NCI-H2196 (cell line): ENCODE measurements at regions not wholly inside any gene's neighbourhood (a gene's known extent, or its start where the extent isn't known, plus 50 kb on each side); places are given as distances from the start of the nearest gene placed in this dataset.

Source experiments
- DNase-seq: peaks from one replicate; lab custom pipeline; 2025; ENCODE audit not compliant: unreplicated experiment; lab: John Stamatoyannopoulos, UW

DNA sequence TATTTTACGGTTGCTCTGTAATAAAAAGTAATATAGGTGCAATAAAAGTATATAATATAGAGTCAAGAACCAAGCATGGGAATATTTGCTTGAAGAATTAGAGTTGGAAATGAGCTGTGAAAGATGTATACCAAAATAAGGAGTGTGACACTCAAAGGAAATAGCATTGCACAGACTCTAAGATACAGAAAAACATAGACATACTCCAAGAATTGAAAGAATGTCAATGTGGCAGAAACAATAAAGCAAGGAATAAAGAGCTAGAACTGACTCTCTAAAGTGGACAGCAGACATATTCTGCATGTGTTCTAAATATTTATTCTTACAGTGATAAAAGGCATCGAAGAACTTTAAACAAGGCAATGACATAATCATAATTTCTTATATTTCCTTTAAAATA lies 561.1 kb upstream of the SETBP1 start:
- DNase-seq, result no peak

- DNase-seq, result no peak
Observed at GRCh38 chr18:44123743-44124142, 556.9 kb upstream of the SETBP1 start.

DNA sequence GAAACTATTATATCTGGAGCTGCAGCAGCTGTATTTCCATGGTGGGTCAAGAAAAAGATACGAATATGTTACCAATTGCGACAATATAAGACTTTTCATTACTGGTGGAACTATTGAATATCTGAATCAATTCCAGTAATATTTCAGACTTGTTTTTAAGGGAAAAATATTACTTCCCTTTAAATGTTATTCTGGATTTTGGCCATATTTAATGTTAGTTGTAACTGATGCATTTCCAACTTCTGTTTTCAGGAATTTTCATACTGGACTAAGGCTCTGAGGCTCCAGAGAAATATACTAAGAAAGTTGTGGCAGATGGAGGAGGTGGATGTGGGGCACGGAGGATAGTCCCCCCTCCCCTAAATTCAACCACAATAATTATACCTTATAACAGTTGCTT lies 555.2 kb upstream of the SETBP1 start:
- DNase-seq, result no peak

DNA sequence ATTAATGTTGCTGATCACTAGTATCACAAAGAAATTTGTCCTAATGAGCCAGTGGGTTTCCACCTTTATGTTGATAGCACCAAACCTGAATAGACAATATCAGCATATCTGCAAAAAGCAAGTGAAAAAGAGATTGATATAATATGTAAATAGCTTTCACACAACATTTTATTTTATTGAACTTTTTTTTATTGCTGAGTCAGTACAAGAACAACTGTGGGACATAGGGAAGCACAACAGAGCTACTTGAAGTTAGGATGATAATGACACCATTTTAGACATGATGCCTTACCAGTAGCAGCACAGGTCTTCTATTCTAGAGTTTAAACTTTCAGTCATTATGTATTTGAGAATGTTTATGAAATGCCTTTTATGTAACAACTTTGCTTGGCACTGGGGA lies 554.1 kb upstream of the SETBP1 start:
- no peak for DNase-seq

DNA sequence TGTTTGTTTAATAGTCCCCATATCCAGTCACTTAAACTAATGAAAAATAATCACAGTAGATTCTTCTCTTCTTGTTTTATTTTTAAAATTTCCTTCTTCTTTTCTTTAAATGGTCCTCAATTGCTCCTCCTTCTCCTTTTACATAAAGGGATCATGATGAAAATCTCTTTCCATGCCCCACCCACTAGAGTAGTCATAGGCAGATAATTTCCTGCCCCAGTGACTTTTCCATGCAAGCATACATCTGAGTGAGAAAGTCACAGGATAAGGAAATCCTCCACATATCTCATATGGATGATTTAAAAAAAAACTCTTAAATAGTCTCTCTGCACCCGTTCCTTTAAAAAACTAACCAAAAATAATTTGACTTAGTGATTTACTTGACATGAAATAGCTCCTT lies 552.3 kb upstream of the SETBP1 start:
- DNase-seq, result no peak

GRCh38 chr18:44130376-44130942 lies 550.2 kb upstream of the SETBP1 start:
- peak; percentile 24 for DNase-seq

DNA sequence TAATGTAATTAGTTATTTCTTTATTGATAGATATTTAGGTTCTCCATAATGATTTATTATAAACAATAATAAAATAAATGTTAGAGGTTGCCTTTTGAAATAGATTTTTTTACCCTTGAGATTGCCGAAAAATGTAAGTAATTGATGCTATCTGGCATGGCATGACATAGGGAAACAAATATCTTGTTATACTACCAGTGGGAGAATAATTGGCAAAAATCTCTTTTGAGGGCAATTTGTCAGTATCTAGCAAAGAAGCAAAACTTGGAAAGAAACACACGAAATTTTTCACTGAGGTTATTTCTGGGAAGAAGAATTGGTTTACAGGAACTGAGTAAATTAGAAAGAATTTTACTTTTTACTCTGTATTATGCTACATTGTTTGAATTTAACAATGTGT lies 547.2 kb upstream of the SETBP1 start:
- no peak for DNase-seq

DNA sequence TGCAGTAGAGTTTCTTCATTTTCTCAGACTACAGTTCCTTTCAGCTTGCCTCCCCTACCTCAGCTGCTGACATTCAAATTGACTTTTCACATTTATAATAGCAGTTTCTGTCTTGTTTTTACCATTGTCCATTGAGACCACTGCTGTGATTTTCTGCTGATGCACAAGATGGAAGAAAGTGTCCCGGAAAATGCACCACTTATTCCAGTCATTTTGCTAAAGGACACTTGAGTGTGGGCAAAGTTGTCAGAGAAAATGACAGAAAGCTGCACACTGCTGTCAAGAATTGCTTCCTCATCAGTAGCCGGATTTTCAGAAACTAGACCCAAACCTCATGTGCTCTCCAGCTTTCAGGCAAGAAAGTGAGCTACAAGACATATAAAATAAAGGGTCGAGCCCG lies 546.2 kb upstream of the SETBP1 start:
- DNase-seq, result no peak

GRCh38 chr18:44135741-44136140 lies 544.9 kb upstream of the SETBP1 start:
- DNase-seq, result no peak

- no peak for DNase-seq
Observed at GRCh38 chr18:44136326-44136725, 544.4 kb upstream of the SETBP1 start.

GRCh38 chr18:44143072-44143471 lies 537.6 kb upstream of the SETBP1 start:
- no peak for DNase-seq

DNA sequence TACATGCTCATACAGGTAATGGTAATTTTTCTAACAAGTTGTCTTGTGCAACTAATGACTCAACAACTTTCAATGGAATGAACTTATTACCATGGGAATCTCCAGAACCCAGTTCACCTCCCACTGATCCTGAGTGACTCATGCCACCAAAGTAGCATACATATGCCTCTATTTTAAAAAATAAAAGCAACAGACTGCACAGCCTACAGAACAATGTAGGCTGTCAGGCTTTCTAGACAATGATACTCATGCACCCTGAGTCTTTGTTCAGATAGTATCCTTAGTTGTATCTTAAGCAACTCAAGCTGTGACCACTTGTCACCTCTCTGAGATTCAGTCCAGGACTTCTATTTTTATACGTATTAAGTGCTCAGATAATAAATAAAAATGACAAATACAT lies 531.0 kb upstream of the SETBP1 start:
- no peak for DNase-seq

DNA sequence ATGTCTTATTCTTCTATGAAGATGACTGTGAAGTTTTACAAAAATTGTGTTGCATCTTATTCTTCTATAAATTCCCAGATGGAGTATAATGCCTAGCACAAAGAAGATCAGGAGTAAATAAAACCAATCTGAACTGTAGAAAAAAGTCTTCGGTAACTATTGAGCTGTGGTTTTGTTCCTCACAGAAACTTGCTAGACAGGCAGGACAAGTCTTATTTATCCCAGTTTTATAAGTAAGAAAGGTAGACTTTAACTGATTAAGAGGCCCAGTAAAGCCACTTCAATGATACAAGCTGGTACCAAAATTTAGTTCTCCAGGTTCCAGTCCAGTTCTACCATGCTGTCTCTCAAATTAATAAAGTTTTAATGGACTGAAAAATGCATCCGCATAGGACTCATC lies 526.7 kb upstream of the SETBP1 start:
- no peak for DNase-seq

GRCh38 chr18:44156126-44156525 lies 524.6 kb upstream of the SETBP1 start:
- no peak for DNase-seq

GRCh38 chr18:44156776-44157335 lies 523.8 kb upstream of the SETBP1 start:
- no peak for DNase-seq

GRCh38 chr18:44170208-44170880 lies 510.3 kb upstream of the SETBP1 start:
- DNase-seq, result no peak

- no peak for DNase-seq
Observed at GRCh38 chr18:44171301-44171700, 509.4 kb upstream of the SETBP1 start.

GRCh38 chr18:44175891-44176290 lies 504.8 kb upstream of the SETBP1 start:
- no peak for DNase-seq

GRCh38 chr18:44178476-44178875 lies 502.2 kb upstream of the SETBP1 start:
- no peak for DNase-seq

DNA sequence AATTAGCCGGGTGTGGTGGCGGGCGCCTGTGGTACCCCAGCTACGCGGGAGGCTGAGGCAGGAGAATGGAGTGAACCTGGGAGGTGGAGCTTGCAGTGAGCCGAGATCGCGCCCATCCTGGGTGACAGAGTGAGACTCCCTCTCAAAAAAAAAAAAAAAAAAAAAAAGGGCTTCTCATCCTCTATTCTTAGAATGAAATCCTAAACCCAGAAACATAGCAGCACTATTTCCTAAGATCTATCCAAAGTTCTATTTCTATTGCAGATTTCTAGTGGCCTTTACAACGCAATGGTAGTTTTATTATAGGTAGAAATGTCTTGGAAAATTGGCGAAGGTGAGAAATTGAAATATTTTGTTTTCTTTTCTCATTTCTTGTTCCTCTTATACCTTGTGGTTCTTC lies 501.0 kb upstream of the SETBP1 start:
- DNase-seq, result no peak

GRCh38 chr18:44180683-44181082 lies 500.0 kb upstream of the SETBP1 start:
- no peak for DNase-seq

DNA sequence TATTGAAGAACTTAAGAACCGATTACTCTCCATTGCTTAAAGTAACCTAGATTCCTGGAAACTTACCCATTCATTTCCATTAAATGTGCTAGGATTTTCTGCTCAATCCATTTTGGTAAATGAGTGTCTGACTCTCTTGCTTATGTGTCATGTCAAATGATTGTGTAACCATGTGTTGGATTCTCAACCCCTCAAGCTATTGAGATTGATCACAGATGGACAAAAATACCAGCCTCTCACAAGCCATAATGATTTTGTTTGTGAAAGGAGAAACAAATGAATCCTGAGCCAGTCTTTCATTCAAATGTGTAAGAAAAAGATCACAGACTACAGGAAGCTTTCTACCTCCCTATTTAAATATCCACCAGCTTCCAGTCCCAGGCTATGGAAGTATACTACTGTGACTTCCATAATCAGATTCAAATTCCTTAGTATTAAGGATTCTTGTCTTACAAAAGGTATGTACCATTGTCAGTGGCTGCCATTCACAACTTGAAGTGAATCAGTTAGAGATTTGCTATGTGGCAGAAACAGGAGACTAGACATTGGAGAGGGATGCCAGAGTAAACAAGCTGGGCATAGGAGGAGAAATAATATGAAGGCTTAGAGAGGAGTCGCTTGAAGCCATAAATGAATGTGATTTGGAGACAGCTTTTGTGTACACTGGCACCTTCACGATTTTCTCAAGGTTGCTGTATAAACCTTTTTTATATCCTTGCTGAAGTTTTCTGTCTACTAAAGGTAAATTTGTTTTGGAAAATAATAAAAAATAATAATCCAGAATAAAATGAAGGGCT lies 498.5 kb upstream of the SETBP1 start:
- DNase-seq, result no peak
